ENCODE measurements at regions not wholly inside any gene's neighbourhood (a gene's known extent, or its start where the extent isn't known, plus 50 kb on each side); places are given as distances from the start of the nearest gene placed in this dataset.

DNA sequence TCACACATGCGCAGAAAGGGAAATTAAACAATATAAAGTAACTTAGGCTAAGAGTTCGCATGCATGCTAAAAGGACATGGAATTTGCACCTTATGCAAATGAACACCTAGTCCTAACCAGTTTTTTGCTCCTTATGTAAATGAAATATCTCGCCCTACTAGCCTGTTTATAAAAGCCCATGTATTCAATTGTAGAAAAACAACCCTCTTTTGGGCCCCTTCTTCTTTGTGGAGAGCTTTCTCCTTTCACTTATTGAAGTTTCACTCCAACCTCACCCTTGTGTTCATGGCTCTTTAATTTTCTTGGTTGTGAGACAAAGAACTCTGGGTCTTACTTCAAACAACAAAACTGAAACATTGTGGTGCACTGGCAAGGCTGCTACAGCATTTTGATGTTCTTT, 333.4 kb upstream of the ATXN7L3B start:
- TF ChIP-seq EZH2 (IDR thresholded peaks at IDR 0.05; ENCODE audit: insufficient read depth, poor library complexity, severe bottlenecking) (no peak), EZH2phosphoT487 (IDR thresholded peaks at IDR 0.05; ENCODE audit: insufficient read depth, low read depth) (no peak)

Data from GM23248 (cell line).